HG03457 (cell line): ENCODE measurements at regions not wholly inside any gene's neighbourhood (a gene's known extent, or its start where the extent isn't known, plus 50 kb on each side); places are given as distances from the start of the nearest gene placed in this dataset.

ENCODE experiments used
- ATAC-seq: cut with Tn5 transposase; IDR thresholded peaks from one replicate; pipeline ENCODE4 v1.9.1; 2021; ENCODE audit warnings: moderate number of reproducible peaks; ENCODE audit not compliant: unreplicated experiment

- no peak for ATAC-seq
Observed at GRCh38 chr2:144698156-144698555, 178.2 kb upstream of the ZEB2 start.

- ATAC-seq, result no peak
Observed at GRCh38 chr2:144695657-144696056, 175.7 kb upstream of the ZEB2 start.

- no peak for ATAC-seq
Observed at GRCh38 chr2:144694456-144694855, 174.5 kb upstream of the ZEB2 start.

- no peak for ATAC-seq
Observed at GRCh38 chr2:144693179-144693578, 173.3 kb upstream of the ZEB2 start.

- no peak for ATAC-seq
Observed at GRCh38 chr2:144692661-144693060, 172.7 kb upstream of the ZEB2 start.

GRCh38 chr2:144690771-144691170 is 170.9 kb upstream of the ZEB2 start:
- ATAC-seq, result no peak

GRCh38 chr2:144686518-144687215 is 166.7 kb upstream of the ZEB2 start:
- no peak for ATAC-seq

GRCh38 chr2:144683966-144684365 is 164.0 kb upstream of the ZEB2 start:
- ATAC-seq, result no peak

- no peak for ATAC-seq
Observed at GRCh38 chr2:144683107-144683753, 163.3 kb upstream of the ZEB2 start.

GRCh38 chr2:144682248-144682647 is 162.3 kb upstream of the ZEB2 start:
- no peak for ATAC-seq

- no peak for ATAC-seq
Observed at GRCh38 chr2:144681389-144681788, 161.5 kb upstream of the ZEB2 start.

- ATAC-seq, result no peak
Observed at GRCh38 chr2:144679942-144680341, 160.0 kb upstream of the ZEB2 start.

- no peak for ATAC-seq
Observed at GRCh38 chr2:144678736-144679135, 158.8 kb upstream of the ZEB2 start.

- ATAC-seq, result no peak
Observed at GRCh38 chr2:144675731-144676130, 155.8 kb upstream of the ZEB2 start.

- no peak for ATAC-seq
Observed at GRCh38 chr2:144675331-144675730, 155.4 kb upstream of the ZEB2 start.

- no peak for ATAC-seq
Observed at GRCh38 chr2:144674071-144674470, 154.2 kb upstream of the ZEB2 start.

GRCh38 chr2:144673456-144673855 is 153.5 kb upstream of the ZEB2 start:
- ATAC-seq, result no peak

GRCh38 chr2:144671695-144672455 is 152.0 kb upstream of the ZEB2 start:
- ATAC-seq, result no peak

GRCh38 chr2:144670738-144671137 is 150.8 kb upstream of the ZEB2 start:
- ATAC-seq, result no peak

GRCh38 chr2:144670080-144670479 is 150.2 kb upstream of the ZEB2 start:
- ATAC-seq, result no peak

- ATAC-seq, result no peak
Observed at GRCh38 chr2:144669196-144669987, 149.5 kb upstream of the ZEB2 start.
